ENCODE measurements at regions not wholly inside any gene's neighbourhood (a gene's known extent, or its start where the extent isn't known, plus 50 kb on each side); places are given as distances from the start of the nearest gene placed in this dataset.

- TF ChIP-seq OVOL3 (tag by site-specific recombination; IDR thresholded peaks at IDR 0.05) (no peak), ZNF362 (tag by site-specific recombination; IDR thresholded peaks at IDR 0.05) (no peak), ZBTB20 (tag by site-specific recombination; IDR thresholded peaks at IDR 0.05) (peak; percentile 86), ZNF785 (tag by site-specific recombination; IDR thresholded peaks at IDR 0.05) (no peak), ZNF37A (tag by site-specific recombination; IDR thresholded peaks at IDR 0.05) (no peak), BCL6B (tag by site-specific recombination; IDR thresholded peaks at IDR 0.05) (no peak), ZNF138 (tag by site-specific recombination; IDR thresholded peaks at IDR 0.05; ENCODE audit: borderline replicate concordance) (no peak), ZNF239 (tag by site-specific recombination; IDR thresholded peaks at IDR 0.05) (no peak), ZNF26 (tag by site-specific recombination; IDR thresholded peaks at IDR 0.05) (no peak), ZNF600 (tag by site-specific recombination; IDR thresholded peaks at IDR 0.05) (no peak), ZNF555 (tag by site-specific recombination; conservative IDR thresholded peaks at IDR 0.05) (no peak), ZNF140 (tag by site-specific recombination; IDR thresholded peaks at IDR 0.05) (no peak), ZNF223 (tag by site-specific recombination; IDR thresholded peaks at IDR 0.05) (no peak), ZNF184 (tag by site-specific recombination; IDR thresholded peaks at IDR 0.05) (no peak), ZNF514 (tag by site-specific recombination; IDR thresholded peaks at IDR 0.05) (no peak), ZSCAN16 (tag by site-specific recombination; IDR thresholded peaks at IDR 0.05) (no peak), ZBTB17 (tag by site-specific recombination; IDR thresholded peaks at IDR 0.05) (peak; percentile 91), ZNF664 (tag by site-specific recombination; IDR thresholded peaks at IDR 0.05) (no peak), ZNF211 (tag by site-specific recombination; IDR thresholded peaks at IDR 0.05; ENCODE audit: low read depth) (no peak), GFI1B (tag by site-specific recombination; IDR thresholded peaks at IDR 0.05) (no peak)
- TF ChIP-seq, protein P1, sequence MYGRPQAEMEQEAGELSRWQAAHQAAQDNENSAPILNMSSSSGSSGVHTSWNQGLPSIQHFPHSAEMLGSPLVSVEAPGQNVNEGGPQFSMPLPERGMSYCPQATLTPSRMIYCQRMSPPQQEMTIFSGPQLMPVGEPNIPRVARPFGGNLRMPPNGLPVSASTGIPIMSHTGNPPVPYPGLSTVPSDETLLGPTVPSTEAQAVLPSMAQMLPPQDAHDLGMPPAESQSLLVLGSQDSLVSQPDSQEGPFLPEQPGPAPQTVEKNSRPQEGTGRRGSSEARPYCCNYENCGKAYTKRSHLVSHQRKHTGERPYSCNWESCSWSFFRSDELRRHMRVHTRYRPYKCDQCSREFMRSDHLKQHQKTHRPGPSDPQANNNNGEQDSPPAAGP (tag by site-specific recombination; IDR thresholded peaks at IDR 0.05), result no peak
- TF ChIP-seq, protein P2, sequence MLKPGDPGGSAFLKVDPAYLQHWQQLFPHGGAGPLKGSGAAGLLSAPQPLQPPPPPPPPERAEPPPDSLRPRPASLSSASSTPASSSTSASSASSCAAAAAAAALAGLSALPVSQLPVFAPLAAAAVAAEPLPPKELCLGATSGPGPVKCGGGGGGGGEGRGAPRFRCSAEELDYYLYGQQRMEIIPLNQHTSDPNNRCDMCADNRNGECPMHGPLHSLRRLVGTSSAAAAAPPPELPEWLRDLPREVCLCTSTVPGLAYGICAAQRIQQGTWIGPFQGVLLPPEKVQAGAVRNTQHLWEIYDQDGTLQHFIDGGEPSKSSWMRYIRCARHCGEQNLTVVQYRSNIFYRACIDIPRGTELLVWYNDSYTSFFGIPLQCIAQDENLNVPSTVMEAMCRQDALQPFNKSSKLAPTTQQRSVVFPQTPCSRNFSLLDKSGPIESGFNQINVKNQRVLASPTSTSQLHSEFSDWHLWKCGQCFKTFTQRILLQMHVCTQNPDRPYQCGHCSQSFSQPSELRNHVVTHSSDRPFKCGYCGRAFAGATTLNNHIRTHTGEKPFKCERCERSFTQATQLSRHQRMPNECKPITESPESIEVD (tag by site-specific recombination; IDR thresholded peaks at IDR 0.05), result no peak
- TF ChIP-seq, protein P3, sequence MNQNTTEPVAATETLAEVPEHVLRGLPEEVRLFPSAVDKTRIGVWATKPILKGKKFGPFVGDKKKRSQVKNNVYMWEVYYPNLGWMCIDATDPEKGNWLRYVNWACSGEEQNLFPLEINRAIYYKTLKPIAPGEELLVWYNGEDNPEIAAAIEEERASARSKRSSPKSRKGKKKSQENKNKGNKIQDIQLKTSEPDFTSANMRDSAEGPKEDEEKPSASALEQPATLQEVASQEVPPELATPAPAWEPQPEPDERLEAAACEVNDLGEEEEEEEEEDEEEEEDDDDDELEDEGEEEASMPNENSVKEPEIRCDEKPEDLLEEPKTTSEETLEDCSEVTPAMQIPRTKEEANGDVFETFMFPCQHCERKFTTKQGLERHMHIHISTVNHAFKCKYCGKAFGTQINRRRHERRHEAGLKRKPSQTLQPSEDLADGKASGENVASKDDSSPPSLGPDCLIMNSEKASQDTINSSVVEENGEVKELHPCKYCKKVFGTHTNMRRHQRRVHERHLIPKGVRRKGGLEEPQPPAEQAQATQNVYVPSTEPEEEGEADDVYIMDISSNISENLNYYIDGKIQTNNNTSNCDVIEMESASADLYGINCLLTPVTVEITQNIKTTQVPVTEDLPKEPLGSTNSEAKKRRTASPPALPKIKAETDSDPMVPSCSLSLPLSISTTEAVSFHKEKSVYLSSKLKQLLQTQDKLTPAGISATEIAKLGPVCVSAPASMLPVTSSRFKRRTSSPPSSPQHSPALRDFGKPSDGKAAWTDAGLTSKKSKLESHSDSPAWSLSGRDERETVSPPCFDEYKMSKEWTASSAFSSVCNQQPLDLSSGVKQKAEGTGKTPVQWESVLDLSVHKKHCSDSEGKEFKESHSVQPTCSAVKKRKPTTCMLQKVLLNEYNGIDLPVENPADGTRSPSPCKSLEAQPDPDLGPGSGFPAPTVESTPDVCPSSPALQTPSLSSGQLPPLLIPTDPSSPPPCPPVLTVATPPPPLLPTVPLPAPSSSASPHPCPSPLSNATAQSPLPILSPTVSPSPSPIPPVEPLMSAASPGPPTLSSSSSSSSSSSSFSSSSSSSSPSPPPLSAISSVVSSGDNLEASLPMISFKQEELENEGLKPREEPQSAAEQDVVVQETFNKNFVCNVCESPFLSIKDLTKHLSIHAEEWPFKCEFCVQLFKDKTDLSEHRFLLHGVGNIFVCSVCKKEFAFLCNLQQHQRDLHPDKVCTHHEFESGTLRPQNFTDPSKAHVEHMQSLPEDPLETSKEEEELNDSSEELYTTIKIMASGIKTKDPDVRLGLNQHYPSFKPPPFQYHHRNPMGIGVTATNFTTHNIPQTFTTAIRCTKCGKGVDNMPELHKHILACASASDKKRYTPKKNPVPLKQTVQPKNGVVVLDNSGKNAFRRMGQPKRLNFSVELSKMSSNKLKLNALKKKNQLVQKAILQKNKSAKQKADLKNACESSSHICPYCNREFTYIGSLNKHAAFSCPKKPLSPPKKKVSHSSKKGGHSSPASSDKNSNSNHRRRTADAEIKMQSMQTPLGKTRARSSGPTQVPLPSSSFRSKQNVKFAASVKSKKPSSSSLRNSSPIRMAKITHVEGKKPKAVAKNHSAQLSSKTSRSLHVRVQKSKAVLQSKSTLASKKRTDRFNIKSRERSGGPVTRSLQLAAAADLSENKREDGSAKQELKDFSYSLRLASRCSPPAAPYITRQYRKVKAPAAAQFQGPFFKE (tag by site-specific recombination; IDR thresholded peaks at IDR 0.05; ENCODE audit: borderline replicate concordance), result no peak
- TF ChIP-seq, protein P4, sequence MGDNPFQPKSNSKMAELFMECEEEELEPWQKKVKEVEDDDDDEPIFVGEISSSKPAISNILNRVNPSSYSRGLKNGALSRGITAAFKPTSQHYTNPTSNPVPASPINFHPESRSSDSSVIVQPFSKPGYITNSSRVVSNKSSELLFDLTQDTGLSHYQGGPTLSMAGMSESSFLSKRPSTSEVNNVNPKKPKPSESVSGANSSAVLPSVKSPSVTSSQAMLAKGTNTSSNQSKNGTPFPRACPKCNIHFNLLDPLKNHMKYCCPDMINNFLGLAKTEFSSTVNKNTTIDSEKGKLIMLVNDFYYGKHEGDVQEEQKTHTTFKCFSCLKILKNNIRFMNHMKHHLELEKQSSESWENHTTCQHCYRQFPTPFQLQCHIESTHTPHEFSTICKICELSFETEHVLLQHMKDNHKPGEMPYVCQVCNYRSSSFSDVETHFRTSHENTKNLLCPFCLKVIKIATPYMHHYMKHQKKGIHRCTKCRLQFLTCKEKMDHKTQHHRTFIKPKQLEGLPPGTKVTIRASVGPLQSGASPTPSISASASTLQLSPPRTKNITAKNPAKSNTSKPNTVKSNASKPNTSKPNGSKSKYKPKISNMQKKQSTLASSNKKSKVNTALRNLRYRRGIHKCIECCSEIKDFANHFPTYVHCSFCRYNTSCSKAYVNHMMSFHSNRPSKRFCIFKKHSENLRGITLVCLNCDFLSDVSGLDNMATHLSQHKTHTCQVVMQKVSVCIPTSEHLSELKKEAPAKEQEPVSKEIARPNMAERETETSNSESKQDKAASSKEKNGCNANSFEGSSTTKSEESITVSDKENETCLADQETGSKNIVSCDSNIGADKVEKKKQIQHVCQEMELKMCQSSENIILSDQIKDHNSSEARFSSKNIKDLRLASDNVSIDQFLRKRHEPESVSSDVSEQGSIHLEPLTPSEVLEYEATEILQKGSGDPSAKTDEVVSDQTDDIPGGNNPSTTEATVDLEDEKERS (tag by site-specific recombination; IDR thresholded peaks at IDR 0.05), result no peak
These were observed 131.4 kb upstream of the C11orf58 start (continued) for GRCh38 chr11:16606784-16607674.
